T follicular helper cell (primary cell): ENCODE measurements at regions not wholly inside any gene's neighbourhood (a gene's known extent, or its start where the extent isn't known, plus 50 kb on each side); places are given as distances from the start of the nearest gene placed in this dataset.
"Not testable (repeated sequence)": the region's sequence is repeated elsewhere in the genome, so short reads cannot be mapped to it uniquely, and the experiment has no call there.

Source experiments
- DNase-seq: peaks from one replicate; pipeline ENCODE4 v3.0.0-alpha.2; 2020; ENCODE audit warnings: low read depth

DNA sequence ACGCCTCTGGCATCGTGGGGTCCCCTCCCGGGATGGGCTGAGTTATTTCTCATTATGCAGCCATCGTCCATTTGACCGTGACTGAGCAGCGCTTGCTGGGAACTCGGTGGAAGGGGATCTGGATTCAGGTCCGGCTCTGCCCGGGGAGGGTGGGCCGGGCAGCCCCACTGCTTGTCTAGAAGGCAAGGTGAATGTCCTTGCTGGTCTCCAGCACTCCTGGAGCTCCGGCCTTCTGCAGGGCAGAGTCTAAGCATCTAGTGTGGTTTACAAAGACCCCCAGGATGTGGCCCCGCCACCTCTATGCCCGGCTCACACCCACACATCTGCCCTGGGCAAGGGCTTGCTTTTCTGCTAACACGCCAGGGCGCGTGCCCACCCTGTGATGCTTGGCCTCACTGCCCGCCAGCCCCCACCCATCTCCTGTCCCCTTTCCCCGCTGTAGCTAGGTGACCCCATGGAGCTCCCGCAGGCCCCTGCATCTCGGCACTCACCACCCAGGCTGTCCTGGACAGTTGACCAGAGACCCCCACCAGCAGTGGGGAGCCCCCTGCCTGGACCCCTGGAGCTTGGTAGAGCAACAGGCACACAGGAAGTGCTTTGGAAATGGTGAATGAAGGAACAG, 151.0 kb upstream of the CHST15 start:
- no peak for DNase-seq

DNA sequence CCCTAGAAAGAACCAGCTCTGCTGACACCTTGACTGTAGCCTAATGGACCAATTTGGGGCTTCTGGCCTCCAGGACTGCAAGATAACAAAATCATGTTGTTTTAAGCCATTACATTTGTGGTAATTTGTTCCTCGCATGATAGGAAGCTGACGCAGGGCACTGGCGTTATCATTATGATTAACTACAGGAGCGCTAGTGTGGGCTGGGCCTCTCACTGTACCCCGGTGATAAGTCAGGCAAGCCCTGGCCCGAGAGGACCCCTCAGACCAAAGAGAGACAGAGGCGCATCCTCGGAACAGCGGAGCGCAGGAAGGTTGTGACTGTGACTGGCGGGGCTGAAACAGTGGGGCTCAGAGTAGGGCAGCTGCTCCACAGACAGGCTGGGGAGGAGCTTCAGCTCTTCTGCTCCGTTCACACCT, 150.3 kb upstream of the CHST15 start:
- DNase-seq: no peak

DNA sequence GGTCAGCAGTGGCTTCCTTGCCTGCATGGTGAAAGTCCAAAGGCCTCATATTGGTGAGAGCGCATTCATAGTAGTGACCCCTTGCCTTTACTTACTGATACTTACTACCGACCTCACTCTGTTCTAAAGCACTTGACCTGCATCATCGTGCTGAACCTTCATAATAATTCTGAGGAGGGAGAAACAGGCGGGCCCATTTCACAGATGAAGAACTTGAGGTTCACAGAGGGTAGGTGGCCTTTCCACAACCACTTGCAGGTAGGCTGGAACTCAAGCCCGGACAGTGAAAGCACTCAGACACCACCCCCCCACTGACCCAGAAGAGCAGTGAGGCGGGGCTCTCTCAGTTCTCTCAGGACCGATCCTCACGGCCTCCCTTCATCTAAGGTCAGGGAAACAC, 149.4 kb upstream of the CHST15 start:
- no peak for DNase-seq

DNA sequence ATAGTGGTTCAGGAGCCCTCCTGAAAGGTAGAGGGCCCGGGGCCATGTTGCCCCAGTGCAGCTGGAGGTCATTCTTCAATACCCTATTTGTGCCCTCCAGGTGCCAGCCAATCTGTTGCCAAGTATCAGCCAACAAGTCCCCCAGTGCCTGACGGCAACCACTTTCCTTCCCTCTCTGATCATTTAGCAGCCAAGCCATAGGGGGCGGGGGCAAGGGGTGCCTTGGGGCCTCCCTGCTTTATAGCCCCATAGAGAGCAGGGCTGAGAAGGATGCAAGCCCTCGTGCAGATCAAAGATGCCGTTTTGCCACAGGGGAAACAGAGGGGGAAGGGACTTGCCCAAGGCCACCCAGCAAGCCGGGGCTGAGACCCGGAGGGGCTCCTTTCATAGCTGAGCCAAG, 149.0 kb upstream of the CHST15 start:
- DNase-seq: no peak

DNA sequence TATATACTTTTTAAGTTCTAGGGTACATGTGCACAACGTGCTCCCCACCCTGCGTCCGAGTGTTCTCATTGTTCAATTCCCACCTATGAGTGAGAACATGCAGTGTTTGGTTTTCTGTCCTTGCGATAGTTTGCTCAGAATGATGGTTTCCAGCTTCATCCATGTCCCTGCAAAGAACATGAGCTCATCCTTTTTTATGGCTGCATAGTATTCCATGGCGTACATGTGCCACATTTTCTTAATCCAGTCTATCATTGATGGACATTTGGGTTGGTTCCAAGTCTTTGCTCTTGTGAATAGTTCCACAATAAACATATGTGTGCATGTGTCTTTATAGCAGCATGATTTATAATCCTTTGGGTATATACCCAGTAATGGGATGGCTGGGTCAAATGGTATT, 148.1 kb upstream of the CHST15 start:
- not testable (repeated sequence) for DNase-seq

GRCh38 chr10:124240839-124241291, 147.5 kb upstream of the CHST15 start:
- no peak for DNase-seq

DNA sequence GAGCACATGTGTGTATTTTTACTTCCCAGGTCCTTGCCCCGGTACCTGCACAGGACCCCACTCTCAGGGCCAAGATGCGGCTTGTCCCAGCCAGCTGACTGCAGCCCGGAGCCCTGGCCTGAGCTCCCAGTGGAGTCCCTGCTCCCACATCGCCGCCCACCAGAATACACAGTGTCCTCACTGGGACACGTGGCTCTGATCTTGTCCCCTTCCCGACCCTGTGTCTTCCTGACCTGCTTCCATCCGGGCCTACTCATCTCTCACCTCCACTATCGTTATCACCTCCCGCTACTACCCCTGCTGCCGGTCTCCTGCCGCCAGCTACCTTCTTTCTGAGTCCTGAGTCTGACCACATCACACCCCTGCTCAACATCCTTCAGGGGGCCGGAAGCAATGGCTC, 146.3 kb upstream of the CHST15 start:
- no peak for DNase-seq

DNA sequence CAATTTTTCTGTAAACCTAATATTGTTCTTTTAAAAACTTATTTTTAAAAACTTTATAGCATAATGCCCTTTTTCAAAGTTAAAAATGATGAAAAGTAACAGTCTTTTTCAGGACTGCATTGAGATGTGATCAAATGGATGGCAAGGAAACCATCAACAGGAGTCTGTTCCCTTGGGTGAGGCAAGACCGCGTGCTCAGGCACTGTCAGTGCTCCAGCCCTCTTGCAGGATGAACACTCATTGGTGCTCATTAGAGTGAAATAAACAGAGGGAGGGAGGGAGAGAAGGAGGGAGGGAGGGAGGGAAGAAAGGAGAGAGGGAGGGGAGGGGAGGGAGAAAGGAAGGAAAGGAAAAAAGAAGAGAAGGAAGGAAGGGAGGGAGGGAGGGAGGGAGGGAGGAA, 145.7 kb upstream of the CHST15 start:
- DNase-seq: no peak

- DNase-seq: no peak
Measured at GRCh38 chr10:124238367-124238766, 145.0 kb upstream of the CHST15 start.

DNA sequence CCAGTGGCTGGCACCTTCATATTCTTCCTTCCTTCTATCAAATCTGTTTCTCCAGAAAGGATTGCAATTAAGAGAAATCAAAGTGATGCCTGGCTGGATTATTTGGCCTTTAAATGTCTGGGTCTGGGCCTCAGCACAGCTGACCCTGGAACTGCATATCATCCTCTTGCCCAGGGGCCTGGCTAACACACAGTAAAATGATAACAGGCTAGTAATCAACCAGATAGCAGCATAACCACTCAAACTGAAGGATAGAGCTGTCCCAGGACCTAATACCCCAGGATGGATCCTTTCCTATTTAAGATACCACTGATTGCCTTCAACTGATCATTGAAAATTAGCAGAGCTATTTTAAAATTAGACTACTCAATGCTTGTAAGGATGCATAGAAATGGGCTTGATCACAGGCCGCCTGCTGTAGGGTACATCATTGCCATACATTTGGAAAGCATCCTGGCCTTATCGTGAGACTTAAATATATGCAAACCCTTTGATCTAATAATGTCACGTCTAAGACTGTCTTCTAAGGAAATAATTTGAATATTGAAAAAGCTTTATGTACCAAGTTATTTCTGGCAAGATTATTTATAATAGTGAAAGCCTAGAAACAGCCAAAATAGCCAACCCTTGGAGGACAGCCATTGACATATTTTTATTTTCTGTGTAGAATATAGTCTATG, 144.0 kb upstream of the CHST15 start:
- no peak for DNase-seq

GRCh38 chr10:124236816-124237215, 143.4 kb upstream of the CHST15 start:
- DNase-seq: no peak

DNA sequence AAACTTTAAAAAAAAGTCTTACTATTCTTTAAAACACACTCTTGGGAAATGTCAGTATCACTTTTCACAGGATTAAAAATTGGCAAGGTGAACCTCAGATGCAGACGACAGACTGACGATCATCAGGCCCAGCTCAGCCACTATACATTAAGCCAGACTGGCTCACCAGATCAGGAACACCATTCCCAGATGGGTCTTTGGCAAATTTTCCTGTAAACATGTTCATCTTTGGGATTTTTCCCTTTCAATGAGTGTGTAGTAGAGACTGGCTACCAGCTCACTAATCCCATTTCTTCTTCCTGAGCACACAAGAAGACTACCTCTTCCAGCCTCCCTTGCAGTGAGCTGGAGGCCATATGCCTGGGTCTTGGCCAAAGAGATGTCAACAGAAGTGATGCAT, 142.7 kb upstream of the CHST15 start:
- no peak for DNase-seq

DNA sequence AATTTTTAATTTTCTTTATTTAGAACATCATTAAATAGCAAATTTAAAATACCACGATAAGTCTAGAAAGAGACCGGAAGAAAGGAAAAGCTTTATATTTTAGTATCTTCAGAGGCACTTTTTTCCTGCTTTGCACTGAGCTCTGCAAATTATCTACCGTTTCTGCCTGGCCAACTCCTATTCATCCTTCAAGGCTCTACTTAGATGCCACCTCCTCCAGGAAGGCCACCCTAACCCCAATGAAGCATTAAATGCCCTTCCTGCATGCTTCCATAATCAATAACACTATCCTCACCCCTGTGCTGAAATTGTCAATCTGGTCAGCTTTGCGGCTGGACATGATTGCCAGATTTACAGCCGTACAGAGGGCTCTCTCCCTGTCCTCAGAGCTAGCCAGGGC, 141.8 kb upstream of the CHST15 start:
- no peak for DNase-seq

GRCh38 chr10:124233546-124234138, 140.2 kb upstream of the CHST15 start:
- DNase-seq: no peak

DNA sequence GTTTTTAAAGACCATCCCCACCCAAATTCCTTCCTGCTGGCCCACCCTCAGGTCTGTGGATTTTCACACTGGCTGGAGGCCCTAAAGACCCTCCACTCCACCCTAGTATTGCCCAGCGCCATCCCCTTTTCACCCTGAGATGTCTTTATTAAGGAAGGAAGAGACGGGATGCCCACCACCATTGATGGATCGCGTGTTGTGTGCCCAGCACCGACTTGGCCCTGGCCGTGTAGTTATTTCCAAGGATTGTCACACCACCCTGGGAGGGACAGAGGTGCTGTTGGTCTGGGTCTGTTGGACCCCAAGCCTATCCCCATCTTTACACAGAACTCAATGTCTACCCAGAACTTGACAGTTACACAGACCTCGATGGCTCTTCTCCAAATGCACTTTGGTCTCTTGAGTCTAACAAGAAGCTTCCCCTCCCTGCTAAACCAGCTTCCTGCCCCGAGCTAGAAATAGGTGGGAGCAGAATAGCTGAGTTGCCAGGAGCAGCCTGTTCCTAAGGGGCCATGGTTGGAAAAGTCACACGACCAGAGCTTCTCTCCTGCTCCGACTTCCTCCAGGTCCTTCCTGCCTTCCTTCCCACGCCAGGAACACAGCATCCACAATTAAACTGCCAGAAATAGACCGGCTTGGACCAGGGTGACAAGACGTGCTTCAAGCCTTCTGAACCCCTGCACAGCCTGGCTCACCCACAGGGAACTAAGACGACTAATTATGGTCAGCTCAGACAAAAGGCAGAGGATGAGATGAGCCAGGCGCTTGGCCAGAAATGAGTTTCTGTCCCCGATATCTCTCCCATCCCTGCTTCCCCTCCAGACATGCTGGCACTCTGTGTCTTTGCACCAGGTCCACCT, 139.5 kb upstream of the CHST15 start:
- DNase-seq: no peak

DNA sequence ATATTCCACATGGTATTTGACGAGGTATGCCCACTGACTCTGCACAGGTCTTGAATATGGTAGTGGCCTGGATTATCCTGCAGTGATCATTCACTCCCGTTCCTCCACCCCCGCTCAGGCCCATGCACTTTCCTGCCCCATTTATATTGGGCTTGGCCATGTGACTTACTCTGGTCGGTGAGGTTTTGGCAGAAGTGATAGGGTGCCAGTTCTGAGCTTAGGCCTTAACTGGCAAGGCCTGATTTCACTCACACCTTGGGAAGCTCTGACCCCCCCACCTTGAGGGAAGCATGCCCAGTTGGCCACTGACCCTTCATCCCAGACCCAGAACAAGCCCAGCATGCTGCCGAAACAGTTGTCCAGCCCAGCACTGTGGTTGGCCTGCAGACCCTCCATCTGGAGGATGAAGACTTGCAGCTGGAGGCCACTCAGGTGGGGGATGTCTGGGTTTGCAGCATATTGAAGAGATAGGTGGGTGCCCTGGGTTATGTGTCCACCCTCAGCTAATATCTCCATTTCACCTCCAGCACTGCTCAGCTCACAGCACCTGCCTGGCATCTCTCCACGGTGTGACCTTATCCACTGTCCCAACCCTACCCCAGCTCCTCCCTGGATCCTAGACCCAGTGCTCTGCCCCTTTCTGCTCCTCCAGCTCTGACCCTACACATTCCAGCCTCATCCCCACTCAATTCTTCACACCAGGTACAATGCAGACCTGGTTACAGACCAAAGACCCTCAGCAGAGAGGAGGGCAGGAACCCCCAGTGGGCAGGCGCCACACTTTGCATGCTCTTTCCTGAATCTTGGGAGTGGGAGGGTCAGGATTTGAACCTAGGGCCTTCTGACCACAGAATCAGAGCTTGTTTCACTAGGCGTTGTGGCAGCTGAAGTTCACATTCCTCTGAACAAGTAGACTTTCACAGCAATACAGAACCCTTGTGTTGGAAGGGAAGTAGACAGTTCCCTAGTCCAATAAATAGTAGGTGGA, 138.1 kb upstream of the CHST15 start:
- DNase-seq: peak; percentile 57

DNA sequence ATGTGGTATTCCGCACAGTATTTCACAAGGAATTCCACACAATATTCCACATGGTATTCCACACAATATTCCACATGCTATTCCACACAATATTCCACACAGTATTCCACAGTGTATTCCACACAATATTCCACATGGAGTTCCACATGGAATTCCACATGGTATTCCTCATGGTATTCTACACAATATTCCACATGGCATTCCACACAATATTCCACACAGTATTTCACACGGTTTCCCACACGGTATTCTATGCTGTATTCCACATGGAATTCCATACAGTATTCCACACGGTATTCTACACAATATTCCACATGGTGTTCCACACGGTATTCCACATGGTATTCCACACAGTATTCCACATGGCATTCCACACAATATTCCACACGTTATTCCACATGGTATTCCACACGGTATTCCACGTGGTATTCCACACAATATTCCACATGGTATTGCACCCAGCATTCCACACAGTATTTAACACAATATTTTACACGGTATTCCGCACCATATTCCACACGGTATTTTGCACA, 137.3 kb upstream of the CHST15 start:
- no peak for DNase-seq

DNA sequence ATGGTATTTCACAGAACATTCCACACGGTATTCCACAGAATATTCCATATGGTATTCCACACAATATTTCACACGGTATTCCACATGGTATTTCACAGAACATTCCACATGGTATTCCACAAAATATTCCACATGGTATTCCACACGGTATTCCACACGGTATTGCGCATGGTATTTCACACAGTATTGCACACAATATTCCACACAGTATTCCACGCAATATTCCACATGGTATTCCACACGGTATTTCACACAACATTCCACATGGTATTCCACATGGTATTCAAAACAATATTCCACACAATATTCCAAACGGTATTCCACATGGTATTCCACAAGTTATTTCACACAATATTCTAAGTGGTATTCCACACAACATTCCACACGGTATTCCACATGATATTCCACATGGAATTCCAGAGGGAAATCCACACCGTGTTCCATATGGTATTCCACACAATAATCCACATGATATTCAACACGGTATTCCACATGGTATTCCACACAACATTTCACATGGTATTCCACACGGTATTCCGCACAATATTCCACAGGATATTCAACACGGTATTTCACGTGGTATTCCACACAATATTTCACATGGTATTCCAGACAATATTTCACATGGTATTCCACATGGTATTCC, 136.7 kb upstream of the CHST15 start:
- DNase-seq: no peak

- no peak for DNase-seq
Measured at GRCh38 chr10:124229201-124229988, 136.0 kb upstream of the CHST15 start.

DNA sequence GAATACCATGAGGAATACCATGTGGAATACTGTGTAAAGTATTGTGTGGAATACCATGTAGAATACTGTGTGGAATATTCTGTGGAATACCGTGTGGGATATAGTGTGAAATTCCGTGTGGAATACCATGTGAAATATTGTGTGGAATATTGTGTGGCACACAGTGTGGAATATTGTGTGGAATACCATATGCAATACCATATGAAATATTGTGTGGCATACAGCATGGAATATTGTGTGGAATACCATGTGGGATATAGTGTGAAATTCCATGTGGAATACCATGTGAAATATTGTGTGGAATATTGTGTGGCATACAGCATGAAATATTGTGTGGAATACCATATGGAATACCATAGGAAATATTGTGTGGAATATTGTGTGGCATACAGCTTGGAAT, 135.1 kb upstream of the CHST15 start:
- no peak for DNase-seq
